Muscle of leg (tissue), 3 donors: ENCODE measurements at regions not wholly inside any gene's neighbourhood (a gene's known extent, or its start where the extent isn't known, plus 50 kb on each side); places are given as distances from the start of the nearest gene placed in this dataset.

ENCODE experiments used
- DNase-seq: peaks from one replicate; pipeline ENCODE4 v3.0.0; 2013
- H3K27ac ChIP-seq: one replicate; pipeline ENCODE4 v1.5.1; 2013; ENCODE audit warnings: mild to moderate bottlenecking, low read length, control low read depth
- H3K27me3 ChIP-seq: one replicate; pipeline ENCODE4 v1.6.1; 2013; ENCODE audit warnings: low read length; ENCODE audit not compliant: control insufficient read depth, insufficient read depth
- H3K36me3 ChIP-seq: one replicate; pipeline ENCODE4 v1.6.1; 2013; ENCODE audit warnings: low read length; ENCODE audit not compliant: control insufficient read depth, insufficient read depth
- H3K4me1 ChIP-seq: one replicate; pipeline ENCODE4 v1.6.1; 2013; ENCODE audit warnings: low read length; ENCODE audit not compliant: control insufficient read depth, insufficient read depth
- H3K4me3 ChIP-seq: one replicate; pipeline ENCODE4 v1.5.1; 2013; ENCODE audit warnings: low read length, control low read depth
- H3K9me3 ChIP-seq: replicated peaks from 2 replicates; pipeline ENCODE4 v1.6.1; 2013; ENCODE audit warnings: low read depth, low read length; ENCODE audit not compliant: control insufficient read depth
- WGBS: methylation state at CpG from one replicate; pipeline ENCODE4 v1.1.5; 2013; ENCODE audit warnings: missing lambda C conversion rate; ENCODE audit not compliant: insufficient coverage; 5-methylcytosine and 5-hydroxymethylcytosine counted together

DNA sequence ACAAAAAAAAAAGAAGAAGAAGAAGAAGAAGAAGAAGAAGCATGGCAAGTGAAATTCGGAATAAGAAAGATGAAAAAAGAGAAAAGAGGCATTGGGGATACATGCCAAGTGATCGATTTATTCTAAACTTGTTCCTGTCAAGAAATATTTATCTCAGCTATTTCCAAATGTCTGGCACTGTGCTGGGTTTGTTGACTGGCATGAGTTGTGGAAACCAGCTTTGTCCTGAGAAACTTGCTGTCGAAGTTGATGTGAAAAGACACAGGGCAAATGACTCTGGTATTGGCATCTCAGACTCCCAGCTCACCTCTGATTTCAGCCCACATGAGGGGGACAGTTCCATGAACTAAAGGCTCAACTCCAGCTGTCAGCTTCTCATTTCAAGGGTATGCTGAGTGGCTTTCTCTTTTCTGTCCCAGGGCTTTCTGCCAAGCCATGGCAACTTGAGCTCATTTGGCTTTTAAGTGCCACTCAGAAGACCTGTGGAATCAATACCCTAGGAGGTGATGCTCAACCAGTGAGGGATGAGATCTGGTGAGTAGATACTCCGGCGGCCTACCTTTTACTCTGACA, 253.3 kb upstream of the JAG1 start:
- Histone ChIP-seq H3K9me3 (no peaks in the 10 kb centered on the region), H3K36me3 (no peaks in the 10 kb centered on the region), H3K4me1 (peaks cover 16% of the 10 kb centered on the region), H3K27me3 (no peaks in the 10 kb centered on the region), H3K27ac (no peak overlapping the region), H3K4me3 (no peak overlapping the region)
- DNase-seq = no peak
- 100% methylated on average over 1 of the region's 5 CpGs for WGBS

- Histone ChIP-seq H3K27ac (no peak overlapping the region), H3K4me1 (peaks cover 11% of the 10 kb centered on the region), H3K9me3 (no peaks in the 10 kb centered on the region), H3K4me3 (no peak overlapping the region), H3K36me3 (no peaks in the 10 kb centered on the region), H3K27me3 (no peaks in the 10 kb centered on the region)
- 52% methylated on average over 4 of the region's 11 CpGs for WGBS
- DNase-seq = no peak
Measured at GRCh38 chr20:10927936-10928840, 254.4 kb upstream of the JAG1 start.

DNA sequence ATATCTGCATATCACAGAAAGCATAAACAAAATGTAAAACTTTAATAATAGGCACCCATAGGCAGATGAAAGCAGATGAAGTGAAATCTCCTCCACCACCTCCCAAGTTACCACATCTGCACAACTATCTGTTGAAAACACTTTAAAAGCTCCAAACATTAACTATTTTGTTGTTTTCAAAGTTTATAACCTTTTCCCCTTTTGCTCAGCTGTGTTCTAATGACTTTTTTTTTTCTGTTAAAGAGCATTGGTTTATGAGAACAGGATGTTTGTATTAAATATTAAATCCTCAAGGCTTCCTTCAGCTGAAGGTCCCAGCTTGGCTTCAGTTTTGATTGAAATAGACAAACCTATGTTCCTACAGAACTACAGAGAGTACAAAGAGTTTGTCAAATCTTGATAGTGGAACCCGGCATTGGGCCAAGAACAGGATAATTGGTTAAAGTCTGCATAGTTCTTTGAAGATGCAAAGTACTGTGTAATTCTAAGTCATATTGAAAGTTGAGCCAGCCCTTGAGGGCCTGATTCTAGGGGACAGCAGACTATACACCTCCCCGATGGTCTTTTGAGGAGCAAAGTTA, 255.1 kb upstream of the JAG1 start:
- DNase-seq = peak; percentile 41
- WGBS = no CpG with 5 or more reads among the region's 2 CpGs
- Histone ChIP-seq H3K27ac (no peak overlapping the region), H3K27me3 (no peaks in the 10 kb centered on the region), H3K36me3 (no peaks in the 10 kb centered on the region), H3K4me3 (no peak overlapping the region), H3K9me3 (no peaks in the 10 kb centered on the region), H3K4me1 (peaks cover 10% of the 10 kb centered on the region)

DNA sequence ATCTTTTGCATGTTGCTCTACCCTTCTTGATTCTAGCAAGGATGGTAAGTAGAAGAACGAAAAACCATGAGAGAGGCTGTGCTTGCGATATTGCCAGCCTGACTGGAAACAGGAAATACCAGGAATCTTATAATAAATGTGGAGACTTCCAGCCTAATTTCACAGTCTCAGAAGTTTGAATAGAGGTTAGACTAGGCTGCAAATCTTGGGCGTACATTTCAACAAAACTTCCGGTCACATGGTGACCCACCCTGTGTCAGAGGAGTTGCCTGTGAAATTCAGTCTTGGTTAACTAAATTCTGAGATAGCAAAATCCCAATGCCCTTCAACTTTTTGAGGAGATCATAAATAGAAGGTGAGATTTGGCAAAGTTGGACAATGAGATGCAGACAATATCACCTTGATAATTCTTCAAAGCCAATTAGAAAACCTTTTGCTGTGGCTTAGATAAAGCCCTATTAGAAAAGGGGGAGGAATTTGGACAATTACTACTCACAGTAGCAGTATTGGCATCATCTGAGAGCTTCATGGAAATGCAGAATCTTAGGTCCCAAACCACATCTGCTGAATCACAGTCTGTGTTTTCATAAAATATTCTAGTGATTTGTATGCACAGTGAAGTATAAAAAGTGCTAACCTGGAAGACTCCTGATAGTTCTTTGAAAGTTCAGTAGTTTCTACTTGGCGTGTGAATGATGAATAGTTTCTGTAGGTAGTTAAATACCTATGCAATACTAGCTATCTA, 262.0 kb upstream of the JAG1 start:
- WGBS = no CpG with 5 or more reads among the region's 5 CpGs
- no peak for DNase-seq
- H3K27me3 ChIP-seq = no peaks in the 10 kb centered on the region
- no peaks in the 10 kb centered on the region for H3K36me3 ChIP-seq
- H3K4me3 ChIP-seq = no peak overlapping the region
- H3K9me3 ChIP-seq = no peaks in the 10 kb centered on the region
- H3K4me1 ChIP-seq = no peaks in the 10 kb centered on the region
- no peak overlapping the region for H3K27ac ChIP-seq

DNA sequence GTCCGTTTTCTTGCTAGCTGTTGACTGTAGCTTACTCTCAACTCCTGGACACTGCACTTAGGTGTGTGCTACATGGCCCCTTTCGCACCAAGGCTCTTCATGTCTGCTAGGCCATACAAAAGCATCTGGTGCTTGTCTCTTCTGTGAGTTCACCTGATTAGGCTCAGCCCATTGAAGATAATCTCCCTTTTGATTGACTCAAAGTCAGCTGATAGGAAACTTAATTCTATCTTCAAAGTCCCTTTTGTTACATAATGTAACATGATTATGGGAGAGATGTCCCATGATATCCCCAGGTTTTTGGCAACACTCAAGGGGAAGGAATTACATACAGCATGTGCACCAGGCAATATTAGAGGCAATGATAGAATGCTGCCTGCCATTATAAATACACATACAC, 263.0 kb upstream of the JAG1 start:
- no peak for DNase-seq
- no peaks in the 10 kb centered on the region for H3K9me3 ChIP-seq
- H3K4me1 ChIP-seq = no peaks in the 10 kb centered on the region
- H3K27ac ChIP-seq = no peak overlapping the region
- no peaks in the 10 kb centered on the region for H3K36me3 ChIP-seq
- 96% methylated on average over 2 of the region's 2 CpGs for WGBS
- H3K4me3 ChIP-seq = no peak overlapping the region
- H3K27me3 ChIP-seq = no peaks in the 10 kb centered on the region

GRCh38 chr20:10939331-10939941, 265.6 kb upstream of the JAG1 start:
- no peaks in the 10 kb centered on the region for H3K36me3 ChIP-seq
- WGBS = no CpG with 5 or more reads among the region's 2 CpGs
- no peaks in the 10 kb centered on the region for H3K9me3 ChIP-seq
- no peak overlapping the region for H3K4me3 ChIP-seq
- no peaks in the 10 kb centered on the region for H3K27me3 ChIP-seq
- H3K4me1 ChIP-seq = no peaks in the 10 kb centered on the region
- DNase-seq = no peak
- no peak overlapping the region for H3K27ac ChIP-seq

DNA sequence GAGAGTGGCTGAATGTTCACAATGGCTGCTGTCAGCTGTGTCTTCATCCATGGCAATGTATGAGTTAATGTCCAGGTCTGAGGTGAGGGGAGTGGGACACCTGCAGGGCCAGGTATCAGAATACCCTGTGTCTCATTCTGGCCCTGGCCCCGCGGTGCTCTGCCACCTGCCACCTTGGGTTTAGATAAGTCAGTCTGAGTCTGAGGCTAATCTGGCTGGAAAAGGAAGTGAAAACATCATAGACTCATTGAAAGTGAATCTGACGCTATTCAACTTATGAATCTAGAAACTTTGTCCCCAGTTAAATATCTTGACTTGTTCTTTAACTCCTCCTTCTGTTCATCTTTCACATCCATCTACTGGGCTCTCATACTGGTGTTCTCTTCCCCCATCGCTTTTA, 267.1 kb upstream of the JAG1 start:
- 93% methylated on average over 3 of the region's 4 CpGs for WGBS
- Histone ChIP-seq H3K4me3 (no peak overlapping the region), H3K27ac (no peak overlapping the region), H3K27me3 (no peaks in the 10 kb centered on the region), H3K9me3 (no peaks in the 10 kb centered on the region), H3K36me3 (no peaks in the 10 kb centered on the region), H3K4me1 (no peaks in the 10 kb centered on the region)
- no peak for DNase-seq

- H3K4me3 ChIP-seq = no peak overlapping the region
- H3K36me3 ChIP-seq = no peaks in the 10 kb centered on the region
- no CpG with 5 or more reads among the region's 4 CpGs for WGBS
- H3K27me3 ChIP-seq = no peaks in the 10 kb centered on the region
- no peaks in the 10 kb centered on the region for H3K9me3 ChIP-seq
- DNase-seq = no peak
- no peaks in the 10 kb centered on the region for H3K4me1 ChIP-seq
- no peak overlapping the region for H3K27ac ChIP-seq
Measured at GRCh38 chr20:10943686-10944265, 270.0 kb upstream of the JAG1 start.

DNA sequence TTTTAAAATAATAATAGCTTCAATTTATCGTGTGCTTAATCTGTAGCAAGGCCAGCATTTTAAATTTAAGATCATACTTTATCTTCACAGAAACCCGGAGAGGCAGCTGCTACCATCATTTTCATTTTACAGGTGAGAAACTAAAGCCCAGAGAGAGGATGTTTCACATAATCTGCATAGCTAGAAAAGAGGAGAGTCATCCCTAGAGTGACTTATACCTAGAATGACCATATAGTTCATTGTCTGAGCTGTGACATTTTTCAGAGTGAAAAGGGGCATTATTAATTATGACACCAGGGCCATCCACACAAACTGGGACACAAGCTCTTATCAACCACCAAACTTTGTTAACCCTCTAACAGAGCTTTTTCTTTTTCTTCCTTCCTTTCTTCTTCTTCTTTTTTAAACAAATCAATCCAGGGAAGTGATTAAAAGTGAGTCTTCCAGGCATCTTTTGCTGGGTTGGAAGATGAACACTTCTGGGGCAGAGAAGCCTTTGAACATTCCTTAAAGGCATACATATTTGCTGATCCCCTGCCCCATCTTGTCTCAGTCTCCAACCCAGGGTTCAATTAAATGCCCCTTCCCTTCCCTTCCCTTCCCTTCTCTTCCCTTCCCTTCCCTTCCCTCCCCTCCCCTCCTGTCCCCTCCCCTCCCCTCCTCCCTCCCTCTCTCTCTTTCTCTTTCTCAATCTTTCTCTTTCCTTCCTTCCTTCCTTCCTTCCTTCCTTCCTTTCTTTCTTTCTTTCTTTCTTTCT, 272.5 kb upstream of the JAG1 start:
- no CpG with 5 or more reads among the region's 2 CpGs for whole genome bisulfite sequencing
- H3K36me3 ChIP-seq = no peaks in the 10 kb centered on the region
- H3K27me3 ChIP-seq = no peaks in the 10 kb centered on the region
- no peaks in the 10 kb centered on the region for H3K4me1 ChIP-seq
- H3K27ac ChIP-seq = no peak overlapping the region
- H3K4me3 ChIP-seq = no peak overlapping the region
- no peak for DNase-seq
- H3K9me3 ChIP-seq = no peaks in the 10 kb centered on the region
